GM04504 (cell line): ENCODE measurements at regions not wholly inside any gene's neighbourhood (a gene's known extent, or its start where the extent isn't known, plus 50 kb on each side); places are given as distances from the start of the nearest gene placed in this dataset.
"Not testable (repeated sequence)": the region's sequence is repeated elsewhere in the genome, so short reads cannot be mapped to it uniquely, and the experiment has no call there.

ENCODE experiments used
- DNase-seq: peaks from one replicate; pipeline ENCODE4 v3.0.0-alpha.2; 2012; ENCODE audit warnings: low read depth

DNA sequence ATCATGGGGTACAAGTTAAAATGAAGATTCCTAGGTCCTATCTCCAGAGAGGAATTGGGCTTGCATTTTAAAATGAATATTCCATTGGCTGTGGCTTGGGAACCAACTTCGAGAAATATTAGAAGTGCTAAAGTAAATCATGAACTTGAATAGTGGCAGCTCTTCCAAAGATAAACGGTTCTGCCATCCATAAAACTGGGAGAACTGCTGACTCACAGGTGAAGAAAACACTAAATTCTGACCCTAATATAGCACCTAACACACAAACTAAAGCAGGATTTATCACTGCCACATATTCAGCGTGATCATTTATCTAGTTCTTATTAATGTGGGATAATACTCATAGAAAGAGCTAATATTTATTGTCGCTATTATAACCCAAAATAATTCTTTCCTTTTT is 508.1 kb upstream of the ID4 start:
- DNase-seq = no peak

DNA sequence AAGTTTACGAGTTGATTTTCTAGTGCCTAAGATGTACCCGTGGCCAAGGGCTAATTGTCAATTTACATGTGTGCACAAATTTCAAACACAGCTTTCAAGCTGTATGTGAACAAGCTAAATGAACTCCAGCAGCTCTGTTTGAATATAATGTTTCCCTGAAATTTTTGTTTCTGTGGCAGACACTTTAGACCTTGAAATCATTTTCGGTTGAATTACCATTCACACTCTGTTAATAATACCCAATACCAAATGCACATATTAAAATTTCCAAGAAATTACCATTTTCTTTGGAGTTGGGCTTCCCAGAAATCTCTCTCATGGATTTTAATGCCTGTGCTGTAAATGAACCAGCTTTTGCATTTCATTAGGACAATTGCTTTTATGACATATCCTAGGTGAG is 506.1 kb upstream of the ID4 start:
- DNase-seq = no peak

DNA sequence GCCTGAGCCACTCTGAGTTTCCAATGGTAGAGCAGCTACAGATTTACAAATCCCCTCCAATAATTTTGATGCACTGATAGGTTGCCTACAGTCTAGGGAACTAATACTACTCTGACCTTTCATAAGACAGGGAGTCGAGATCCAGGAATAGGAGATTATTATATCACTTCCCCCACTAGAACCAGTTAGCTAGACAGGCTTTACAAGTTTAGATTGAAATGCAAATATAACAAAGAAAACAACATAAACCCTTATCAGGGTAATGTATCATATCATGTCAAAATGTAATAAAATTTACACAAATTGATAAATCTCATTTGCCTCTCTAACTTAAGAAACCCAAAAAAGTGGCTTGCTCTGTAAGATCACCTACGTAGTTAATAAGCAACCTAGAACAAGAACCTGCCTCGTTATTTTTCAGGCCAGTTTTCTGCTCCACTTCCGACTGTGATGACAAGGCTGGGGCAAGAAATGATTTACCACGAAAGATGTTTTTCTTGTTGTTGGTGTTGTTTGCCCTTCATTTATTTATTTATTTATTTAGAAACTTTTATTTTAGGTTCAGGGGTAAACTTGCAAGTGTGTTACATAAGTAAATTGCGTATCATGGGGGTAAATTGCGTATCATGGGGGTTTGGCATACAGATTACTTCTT is 504.2 kb upstream of the ID4 start:
- no peak for DNase-seq

DNA sequence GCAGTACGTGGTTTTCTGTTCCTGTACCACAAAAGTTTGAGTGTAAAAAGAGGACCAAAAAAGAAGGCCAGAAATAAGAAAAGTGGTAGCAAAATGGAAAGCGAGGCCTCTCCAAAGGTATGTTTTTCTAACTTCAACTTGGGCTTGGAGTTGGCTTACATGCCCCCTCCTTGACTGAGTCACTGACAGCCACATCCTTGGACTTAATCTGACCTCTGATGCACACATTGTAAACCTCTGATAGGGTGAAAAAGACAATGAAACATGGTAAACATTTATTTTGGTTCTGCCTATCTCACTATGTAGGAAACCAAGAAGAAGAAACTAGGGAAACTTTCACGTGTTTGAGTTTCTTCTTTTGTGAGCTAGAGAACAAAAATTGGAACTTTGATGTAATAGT is 503.2 kb upstream of the ID4 start:
- DNase-seq = no peak

DNA sequence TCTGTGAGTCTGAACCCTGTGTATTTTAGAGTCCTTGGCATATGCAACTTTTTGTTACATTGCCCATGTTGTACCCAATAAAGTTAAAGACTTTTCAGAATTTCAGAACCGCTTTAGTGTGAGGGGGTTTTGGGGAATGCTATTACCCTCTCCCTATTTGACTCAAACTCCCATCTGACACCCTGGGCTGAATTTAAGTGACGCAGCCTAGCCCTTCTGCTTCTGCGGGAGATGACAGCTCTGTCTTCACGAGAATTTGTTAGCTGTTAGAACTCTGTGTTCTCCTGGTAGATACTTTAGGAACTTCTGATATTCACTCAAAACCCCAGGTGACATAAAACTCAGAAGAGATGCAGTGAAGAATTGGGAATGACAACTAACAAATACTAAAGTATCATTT is 500.6 kb upstream of the ID4 start:
- no peak for DNase-seq

DNA sequence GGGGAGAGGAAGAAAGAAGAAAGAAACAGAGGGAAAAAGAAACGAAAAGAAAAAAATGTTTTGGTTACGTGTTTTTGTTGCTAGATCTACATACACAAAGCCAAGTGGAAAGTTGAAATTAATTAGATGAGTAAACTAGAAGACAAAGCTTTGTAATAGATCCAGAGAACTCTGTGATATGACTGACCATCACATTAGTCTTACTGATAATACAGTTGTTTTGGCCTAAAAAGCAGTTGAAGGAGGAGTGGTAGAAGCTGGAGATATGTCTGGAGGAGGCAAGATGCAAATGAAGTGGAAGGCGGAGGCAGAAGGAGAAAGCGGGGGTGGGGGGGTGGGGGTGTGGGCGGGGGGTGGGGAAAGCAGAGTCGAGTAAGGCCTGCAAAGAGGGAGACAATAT is 500.1 kb upstream of the ID4 start:
- DNase-seq = no peak

DNA sequence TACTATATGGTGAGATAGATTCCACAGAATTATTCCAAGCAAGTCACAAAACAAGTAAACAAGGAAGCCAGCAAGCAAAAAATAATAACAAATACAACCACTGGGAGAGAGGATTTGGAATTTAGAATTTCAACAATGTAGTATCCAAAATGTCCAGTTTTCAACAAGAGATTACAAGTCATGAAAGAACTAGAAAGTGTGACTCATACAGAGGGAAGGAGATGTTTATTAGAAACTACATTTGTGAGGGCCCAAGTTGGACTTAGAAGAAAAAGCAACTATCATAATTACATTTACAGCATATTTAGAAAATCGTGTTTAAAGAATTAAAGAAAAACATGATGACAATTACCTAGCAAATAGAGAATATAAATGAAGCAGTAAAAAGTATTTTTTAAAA is 494.6 kb upstream of the ID4 start:
- no peak for DNase-seq

DNA sequence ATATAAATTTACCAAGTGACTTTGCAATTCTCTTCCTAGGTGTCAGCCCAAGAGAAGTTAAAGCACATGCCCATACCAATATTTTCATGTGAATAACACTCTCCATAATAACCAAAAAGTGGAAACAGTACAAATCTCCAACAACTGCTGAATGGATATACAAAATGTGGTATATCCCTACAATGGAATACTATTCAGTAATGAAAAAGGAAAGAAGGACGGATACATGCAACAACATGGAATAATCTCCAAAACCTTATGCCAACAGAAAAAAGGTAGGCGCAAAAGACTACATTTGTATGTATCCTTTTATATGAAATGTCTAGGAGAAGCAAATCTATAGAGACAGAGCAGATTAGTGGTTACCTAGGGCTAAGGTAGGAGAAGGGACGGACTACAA is 487.7 kb upstream of the ID4 start:
- no peak for DNase-seq

DNA sequence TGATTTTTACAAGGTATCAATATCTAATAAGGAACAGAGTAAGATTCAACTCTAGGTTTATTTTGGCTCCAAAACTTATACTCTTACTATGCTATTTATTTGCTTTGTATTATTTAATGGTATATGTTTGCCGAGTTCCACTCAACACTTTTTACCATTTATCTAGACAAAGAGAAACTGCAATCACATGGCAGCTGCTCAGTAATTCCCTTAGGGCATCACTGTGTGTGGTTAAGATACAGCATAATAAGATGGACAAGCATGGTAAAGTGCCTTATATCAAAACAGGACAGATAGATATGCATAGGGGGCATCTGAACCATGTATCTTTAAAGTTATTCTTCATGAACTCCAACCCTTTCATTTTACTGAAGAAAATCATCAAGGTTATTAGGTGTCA is 483.0 kb upstream of the ID4 start:
- DNase-seq = no peak

DNA sequence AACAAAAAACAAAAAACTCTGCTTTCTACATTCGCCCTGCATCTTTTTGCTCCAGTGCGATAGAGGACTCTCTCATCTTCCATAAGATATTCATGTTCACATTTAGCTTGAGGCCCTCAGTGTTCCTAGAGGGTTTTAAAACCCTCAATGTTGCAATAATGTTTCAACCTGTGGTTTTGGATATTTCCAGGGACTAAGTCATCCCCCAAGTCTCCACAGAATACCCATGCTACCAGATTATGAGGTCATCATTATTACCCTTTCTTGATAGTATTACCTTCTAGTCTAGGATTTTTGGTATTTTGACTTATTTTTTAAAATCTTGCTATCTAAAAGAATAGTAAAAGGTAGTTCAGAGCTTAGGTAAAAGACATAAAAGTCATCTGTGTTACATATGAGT is 480.5 kb upstream of the ID4 start:
- no peak for DNase-seq

DNA sequence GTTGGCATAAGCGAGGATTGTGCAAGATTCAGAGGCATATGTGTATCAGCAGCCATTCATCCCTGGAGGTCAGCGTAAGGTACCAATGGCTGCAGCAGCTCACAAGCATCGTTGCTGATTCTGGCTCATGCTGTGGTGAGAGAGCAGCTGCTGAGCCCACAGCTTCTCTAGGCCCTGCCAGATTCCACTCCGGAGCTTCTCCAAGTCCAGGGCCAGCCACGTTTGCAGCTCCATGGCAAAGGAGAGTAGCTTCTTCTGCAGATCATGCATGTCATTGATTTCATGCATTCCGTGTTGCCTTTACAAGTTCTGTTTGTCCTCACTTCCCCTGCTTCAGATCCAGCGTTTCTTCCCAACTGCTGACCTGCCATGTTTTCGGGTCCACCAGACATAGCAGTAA is 474.8 kb upstream of the ID4 start:
- DNase-seq = no peak

DNA sequence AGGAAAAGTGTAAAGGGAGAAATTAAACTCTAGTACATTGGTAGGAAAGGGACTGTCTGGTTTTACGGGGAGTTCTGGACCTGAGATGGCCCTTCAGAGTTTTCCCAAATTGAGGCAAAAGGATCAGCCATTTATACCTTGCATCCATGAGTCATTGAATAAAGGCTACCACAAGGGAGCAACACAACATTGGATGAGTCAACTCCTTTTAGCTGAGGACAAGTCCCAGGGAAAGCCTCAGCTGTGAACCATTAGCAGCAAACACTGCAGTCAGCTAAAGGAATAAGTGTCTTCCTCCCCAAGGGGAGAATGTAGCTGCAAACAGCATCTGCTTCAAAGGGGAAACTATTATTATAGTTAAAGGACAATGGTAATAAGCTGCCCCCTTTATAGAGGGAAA is 468.7 kb upstream of the ID4 start:
- peak; percentile 57 for DNase-seq

DNA sequence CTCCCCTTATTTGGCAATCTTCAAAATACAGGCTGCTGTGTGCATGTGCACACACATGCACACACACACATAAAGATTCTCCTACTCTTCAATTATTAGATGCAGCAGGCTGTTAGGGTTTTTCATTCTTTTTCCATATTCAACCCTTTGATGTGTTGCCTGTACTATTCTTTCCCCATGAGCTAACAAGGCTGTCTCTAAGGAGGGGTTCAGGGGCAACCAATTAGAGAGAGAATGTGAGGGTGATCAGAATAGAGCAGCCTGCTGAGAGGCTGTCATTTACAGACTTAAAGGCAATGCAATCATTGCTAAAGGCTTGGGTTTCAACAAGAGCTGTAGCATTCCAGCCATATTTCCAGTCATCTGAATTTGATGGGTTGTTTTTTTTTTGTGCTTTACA is 467.4 kb upstream of the ID4 start:
- DNase-seq = no peak

DNA sequence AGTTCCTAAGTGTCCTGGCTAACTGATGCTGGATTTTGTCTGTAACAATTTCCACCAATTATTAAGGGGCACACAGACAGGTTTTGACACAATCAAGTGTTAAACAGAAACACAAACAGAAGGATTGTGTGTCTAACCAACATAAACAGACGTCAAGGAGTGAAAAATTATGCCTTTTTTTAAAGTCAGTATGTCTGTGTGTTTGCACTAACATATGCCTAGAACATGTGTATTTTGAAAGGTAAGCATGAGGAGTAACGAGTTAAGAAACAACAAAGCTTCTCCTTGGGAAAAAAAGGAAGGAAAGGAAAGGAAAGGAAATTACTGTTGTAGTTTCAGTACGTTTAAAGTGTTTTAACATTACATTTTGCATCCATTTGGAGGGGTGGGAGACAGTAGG is 466.3 kb upstream of the ID4 start:
- DNase-seq = no peak

DNA sequence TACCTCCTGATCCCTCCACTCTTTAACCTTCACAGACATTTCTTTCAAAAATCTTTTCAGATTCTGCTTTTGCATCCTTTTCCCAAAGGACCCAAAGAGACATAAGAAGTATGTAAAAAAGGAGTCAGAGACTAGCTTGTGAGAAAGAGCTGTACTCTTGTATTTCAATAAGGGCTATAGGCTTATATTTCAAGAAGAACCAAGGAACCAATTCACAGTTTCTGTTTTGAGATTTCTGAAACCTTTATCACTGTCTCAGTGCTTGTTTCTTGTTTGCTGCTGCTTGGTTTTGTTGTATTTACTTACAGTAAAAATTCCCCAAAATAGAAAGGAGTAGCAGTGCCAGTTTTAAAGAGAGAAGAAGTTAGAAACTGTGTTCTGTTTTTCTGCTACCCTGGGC is 461.6 kb upstream of the ID4 start:
- DNase-seq = no peak

DNA sequence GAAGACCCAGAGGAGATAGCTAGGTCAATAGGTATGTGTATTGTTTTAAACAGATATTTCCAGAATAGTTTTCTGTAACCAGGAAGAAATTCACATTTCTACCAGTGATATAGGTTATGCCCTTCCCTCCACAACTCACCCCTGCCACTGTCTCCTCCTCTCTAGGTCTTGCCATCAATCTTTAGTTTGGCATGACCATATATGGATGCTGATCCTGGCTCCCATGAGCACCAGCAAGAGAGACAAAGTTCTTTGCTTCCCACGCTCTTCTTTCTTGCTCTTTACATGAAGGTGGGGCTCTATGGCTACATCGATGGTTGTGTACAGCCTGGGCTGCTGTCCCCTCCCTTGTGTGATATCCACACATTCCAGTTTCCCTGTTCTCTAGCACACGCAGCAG is 459.4 kb upstream of the ID4 start:
- no peak for DNase-seq

DNA sequence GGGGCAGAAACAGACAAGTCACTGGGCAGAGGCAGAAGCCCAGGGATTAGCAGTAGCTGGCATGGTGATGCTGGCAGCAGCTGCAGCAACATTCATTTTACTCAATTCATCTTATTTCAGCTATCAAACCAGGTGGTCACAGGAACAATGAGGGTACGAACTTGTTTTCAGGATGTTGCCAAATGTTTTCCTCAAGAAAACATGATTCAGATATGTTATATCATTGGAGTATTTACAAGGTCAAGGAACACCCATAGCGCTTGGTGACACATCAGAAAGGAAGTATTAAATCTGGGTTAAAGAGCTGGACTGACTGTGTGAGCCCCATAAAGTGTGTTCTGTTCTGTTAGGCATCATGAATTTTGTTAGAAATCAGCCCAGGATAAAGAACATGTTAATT is 456.9 kb upstream of the ID4 start:
- peak; percentile 9 for DNase-seq

DNA sequence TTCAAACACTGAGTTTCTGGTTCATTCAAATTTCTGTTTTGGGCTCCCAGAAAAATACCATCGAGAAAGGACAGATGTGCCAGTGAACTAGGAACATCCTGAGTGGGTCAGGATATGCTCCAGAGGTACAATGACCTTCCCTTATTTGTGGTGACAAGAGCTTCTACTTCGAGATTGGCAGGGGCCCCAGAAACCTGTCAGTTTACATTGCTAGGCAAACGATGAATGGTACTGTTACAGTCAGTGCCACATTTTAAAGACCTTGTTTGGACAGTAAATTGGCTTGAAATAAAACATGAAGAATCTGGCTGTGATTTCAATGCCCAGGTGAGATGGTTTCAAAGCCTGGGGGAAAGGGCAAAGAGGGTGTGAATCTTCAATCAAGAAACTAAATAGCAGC is 454.5 kb upstream of the ID4 start:
- no peak for DNase-seq

DNA sequence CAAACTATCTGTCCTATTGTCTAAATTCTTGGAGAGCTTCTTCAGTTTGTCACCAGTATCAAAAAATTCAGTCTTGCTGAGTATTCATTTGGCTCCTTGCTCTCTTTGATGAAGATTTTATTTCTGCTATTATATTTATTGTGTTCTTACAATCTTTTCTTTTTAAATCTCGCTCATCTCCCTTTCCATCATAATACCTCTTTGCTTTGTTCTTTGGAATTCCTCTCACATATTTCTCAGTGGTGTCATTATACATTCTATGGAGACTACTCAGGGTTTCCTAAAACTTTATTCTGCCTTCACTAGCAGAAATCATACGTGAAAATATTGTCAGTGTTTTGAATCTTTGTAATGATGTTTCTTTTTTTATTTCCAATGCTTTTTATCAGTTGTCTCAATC is 445.2 kb upstream of the ID4 start:
- no peak for DNase-seq

DNA sequence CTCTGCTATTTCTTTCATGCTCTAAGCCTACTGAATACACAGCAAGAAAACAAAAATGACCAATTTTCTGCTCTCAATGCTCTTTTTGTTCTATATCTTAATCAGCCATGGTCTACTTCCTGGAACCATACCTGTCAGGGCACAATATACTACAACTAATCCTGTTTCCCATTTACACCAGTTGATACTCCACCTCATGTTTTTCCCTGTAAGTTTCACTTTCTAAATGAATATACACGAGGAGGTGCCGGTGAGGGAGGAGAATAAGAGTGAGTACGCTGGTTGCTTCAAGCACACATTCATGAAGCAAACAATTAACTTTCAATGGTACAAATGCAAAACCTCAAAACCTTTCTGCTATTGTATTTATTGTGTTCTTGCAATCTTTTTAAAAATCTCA is 443.1 kb upstream of the ID4 start:
- DNase-seq = no peak

DNA sequence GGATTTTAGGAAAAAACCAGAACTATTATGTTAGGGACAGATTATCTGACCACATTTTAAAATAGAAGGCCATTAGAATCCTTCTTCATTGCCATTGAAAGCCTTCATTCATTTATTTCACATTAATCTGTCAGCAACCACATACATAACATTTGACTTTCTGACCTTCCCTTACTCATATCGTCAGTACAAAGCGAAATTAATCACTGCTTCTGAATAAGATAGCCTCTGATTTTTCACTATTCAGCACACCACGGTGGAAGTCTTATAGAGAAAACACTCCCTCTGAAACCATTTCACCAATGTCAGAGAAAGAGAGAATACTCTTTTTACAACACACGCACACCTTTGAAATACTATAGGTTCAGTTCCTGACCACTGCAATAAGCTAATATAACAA is 442.5 kb upstream of the ID4 start:
- no peak for DNase-seq

DNA sequence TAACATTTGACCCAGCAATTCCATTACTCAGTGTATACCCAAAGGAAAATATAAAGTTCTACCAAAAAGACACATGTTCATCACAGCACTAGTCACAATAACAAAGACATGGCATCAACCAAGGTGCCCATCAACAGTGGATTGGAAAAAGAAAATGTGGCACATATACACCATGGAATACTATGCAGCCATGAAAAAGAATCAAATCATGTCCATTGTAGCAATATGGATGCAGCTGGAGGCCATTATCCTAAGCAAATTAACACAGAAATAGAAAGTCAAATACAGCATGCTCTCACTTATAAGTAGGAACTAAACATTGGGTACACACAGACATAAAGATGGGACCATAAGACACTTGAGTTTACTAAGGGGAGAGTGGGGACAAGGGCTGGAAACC is 441.9 kb upstream of the ID4 start:
- no peak for DNase-seq

DNA sequence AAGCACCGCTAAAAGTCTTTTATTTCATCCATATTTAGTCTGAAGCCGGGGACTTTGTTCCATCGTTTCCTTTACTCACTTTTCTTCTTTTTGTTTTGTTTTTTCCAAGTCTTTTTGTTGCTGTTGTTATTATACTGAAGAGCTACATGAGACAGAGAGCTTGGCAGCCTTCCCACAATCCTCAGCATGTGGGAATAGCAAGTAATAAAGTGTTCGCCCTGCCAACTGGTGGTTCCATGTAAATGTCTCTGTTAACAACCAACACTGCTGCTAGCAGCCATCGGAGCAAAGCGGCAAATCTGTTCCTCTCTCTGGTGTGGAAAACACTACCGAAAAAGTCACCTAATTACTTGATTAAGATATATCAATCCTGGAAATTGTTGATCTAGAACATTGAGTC is 437.8 kb upstream of the ID4 start:
- DNase-seq = peak; percentile 47

DNA sequence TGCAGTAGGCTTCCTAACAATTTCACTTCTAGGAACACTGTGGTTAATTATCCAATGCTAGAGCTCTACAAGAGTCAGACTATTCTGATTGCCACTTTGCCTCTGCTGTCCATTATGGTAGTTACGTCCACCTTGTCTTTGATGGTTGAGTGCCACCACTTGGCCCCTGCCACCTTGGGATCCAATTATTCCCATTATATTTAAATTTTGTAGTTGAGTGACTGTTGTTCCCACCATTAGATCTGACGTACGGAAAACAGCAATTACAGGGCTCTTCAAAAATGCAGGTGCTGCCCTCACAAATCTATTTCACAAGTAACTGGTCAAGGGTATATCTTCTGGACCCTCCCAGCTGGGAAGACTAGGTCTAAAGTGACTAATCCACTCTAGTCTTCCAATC is 432.3 kb upstream of the ID4 start:
- DNase-seq = not testable (repeated sequence)

DNA sequence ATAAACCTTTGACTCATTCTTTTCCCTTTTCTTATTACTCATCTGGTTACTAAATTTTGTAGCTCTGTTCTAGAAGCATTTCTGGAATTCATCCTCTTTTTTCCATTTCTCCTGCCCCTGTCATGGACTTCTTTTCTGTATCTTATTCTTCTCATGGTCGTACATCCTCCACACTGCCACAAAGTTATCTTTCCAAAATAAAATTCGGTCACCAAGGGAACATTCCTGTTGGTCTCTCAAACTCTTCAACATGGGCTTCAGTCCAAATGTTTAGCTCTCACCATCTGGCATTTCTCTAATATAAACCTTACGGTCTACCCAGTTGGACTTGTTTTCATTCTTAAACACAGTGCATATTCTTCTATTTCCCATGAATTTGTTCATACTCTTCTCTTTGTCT is 428.8 kb upstream of the ID4 start:
- DNase-seq = no peak
